SK-N-SH treated with all-trans-retinoic acid at 6 μM for 48 hours (cell line): ENCODE measurements at regions not wholly inside any gene's neighbourhood (a gene's known extent, or its start where the extent isn't known, plus 50 kb on each side); places are given as distances from the start of the nearest gene placed in this dataset.
A peak's percentile ranks its signal among the peaks of the same experiment; 100 is the strongest.

ENCODE experiments used
- ATAC-seq: fragments of 200-7000 bp; cut with Tn5 transposase; 3 replicates; pipeline ENCODE4 v1.9.1; 2020; ENCODE audit warnings: mild to moderate bottlenecking, moderate library complexity
- ARNTL ChIP-seq: fragments of 450-650 bp; formaldehyde crosslinking; IDR thresholded peaks from 2 replicates; pipeline ENCODE4 v1.5.0; 2020; ENCODE audit warnings: low read depth, mild to moderate bottlenecking, moderate library complexity, borderline replicate concordance
- BACH2 ChIP-seq: fragments of 250-450 bp; sonication (Bioruptor Pico); IDR thresholded peaks from 2 replicates; pipeline ENCODE4 v1.9.0; 2021; ENCODE audit warnings: mild to moderate bottlenecking, borderline replicate concordance
- CREB5 ChIP-seq: fragments of 250-450 bp; sonication (Bioruptor Pico); IDR thresholded peaks from 2 replicates; pipeline ENCODE4 v1.5.1; 2020; ENCODE audit warnings: low read depth, mild to moderate bottlenecking, moderate library complexity
- CSDC2 ChIP-seq: fragments of 250-450 bp; sonication (Bioruptor Pico); IDR thresholded peaks from 2 replicates; pipeline ENCODE4 v1.5.0; 2020; ENCODE audit warnings: mild to moderate bottlenecking, moderate library complexity
- CSRNP3 ChIP-seq: fragments of 250-450 bp; sonication (Bioruptor Pico); IDR thresholded peaks from 2 replicates; pipeline ENCODE4 v1.5.1; 2021; ENCODE audit warnings: mild to moderate bottlenecking, moderate library complexity
- GLIS3 ChIP-seq: fragments of 250-450 bp; sonication (Bioruptor Pico); IDR thresholded peaks from 2 replicates; pipeline ENCODE4 v1.5.0; 2020; ENCODE audit warnings: mild to moderate bottlenecking, moderate library complexity
- ISL1 ChIP-seq: fragments of 250-450 bp; sonication (Bioruptor Pico); IDR thresholded peaks from 2 replicates; pipeline ENCODE4 v2.1.2; 2022; ENCODE audit warnings: mild to moderate bottlenecking, moderate library complexity
- PATZ1 ChIP-seq: fragments of 250-450 bp; sonication (Bioruptor Pico); IDR thresholded peaks from 2 replicates; pipeline ENCODE4 v1.8.0; 2020; ENCODE audit warnings: mild to moderate bottlenecking, moderate library complexity, borderline replicate concordance
- PPARA ChIP-seq: fragments of 250-450 bp; sonication (Bioruptor Pico); IDR thresholded peaks from 2 replicates; pipeline ENCODE4 v1.5.0; 2020; ENCODE audit warnings: mild to moderate bottlenecking, borderline replicate concordance
- RARB ChIP-seq: fragments of 250-450 bp; sonication (Bioruptor Pico); IDR thresholded peaks from 2 replicates; pipeline ENCODE4 v1.8.0; 2021; ENCODE audit warnings: mild to moderate bottlenecking, moderate library complexity
- SNAI2 ChIP-seq: fragments of 250-450 bp; sonication (Bioruptor Pico); IDR thresholded peaks from 2 replicates; pipeline ENCODE4 v1.5.0; 2020; ENCODE audit warnings: mild to moderate bottlenecking, moderate library complexity
- TCF4 ChIP-seq: fragments of 250-450 bp; sonication (Bioruptor Pico); IDR thresholded peaks from 2 replicates; pipeline ENCODE4 v1.8.0; 2021; ENCODE audit warnings: mild to moderate bottlenecking, moderate library complexity, borderline replicate concordance
- TOX ChIP-seq: fragments of 250-450 bp; sonication (Bioruptor Pico); IDR thresholded peaks from 2 replicates; pipeline ENCODE4 v1.8.0; 2021; ENCODE audit warnings: mild to moderate bottlenecking, moderate library complexity, borderline replicate concordance
- TSHZ2 ChIP-seq: fragments of 250-450 bp; sonication (Bioruptor Pico); IDR thresholded peaks from 2 replicates; pipeline ENCODE4 v1.5.0; 2020; ENCODE audit warnings: mild to moderate bottlenecking, moderate library complexity
- ZC3H10 ChIP-seq: fragments of 250-450 bp; sonication (Bioruptor Pico); IDR thresholded peaks from 2 replicates; pipeline ENCODE4 v1.5.1; 2021; ENCODE audit warnings: mild to moderate bottlenecking, moderate library complexity
- ZFP3 ChIP-seq: fragments of 250-450 bp; sonication (Bioruptor Pico); IDR thresholded peaks from 2 replicates; pipeline ENCODE4 v1.5.0; 2020; ENCODE audit warnings: mild to moderate bottlenecking, moderate library complexity
- ZFP30 ChIP-seq: fragments of 450-650 bp; formaldehyde crosslinking; IDR thresholded peaks from 2 replicates; pipeline ENCODE4 v1.5.0; 2022; ENCODE audit warnings: mild to moderate bottlenecking, moderate library complexity
- ZNF565 ChIP-seq: fragments of 450-650 bp; formaldehyde crosslinking; conservative IDR thresholded peaks from 2 replicates; pipeline ENCODE4 v1.5.0; 2020; ENCODE audit warnings: low read depth, mild to moderate bottlenecking, moderate library complexity
- ZNF70 ChIP-seq: fragments of 450-650 bp; formaldehyde crosslinking; IDR thresholded peaks from 2 replicates; pipeline ENCODE4 v1.5.0; 2020; ENCODE audit warnings: mild to moderate bottlenecking, moderate library complexity
- ZNF8 ChIP-seq: fragments of 450-650 bp; formaldehyde crosslinking; IDR thresholded peaks from 2 replicates; pipeline ENCODE4 v1.5.0; 2020; ENCODE audit warnings: mild to moderate bottlenecking, moderate library complexity
- TF ChIP-seq, protein P1 (sequence below): fragments of 250-450 bp; sonication (Bioruptor Pico); IDR thresholded peaks from 2 replicates; pipeline ENCODE4 v1.8.0; 2021; ENCODE audit warnings: low read depth, mild to moderate bottlenecking, moderate library complexity, borderline replicate concordance

DNA sequence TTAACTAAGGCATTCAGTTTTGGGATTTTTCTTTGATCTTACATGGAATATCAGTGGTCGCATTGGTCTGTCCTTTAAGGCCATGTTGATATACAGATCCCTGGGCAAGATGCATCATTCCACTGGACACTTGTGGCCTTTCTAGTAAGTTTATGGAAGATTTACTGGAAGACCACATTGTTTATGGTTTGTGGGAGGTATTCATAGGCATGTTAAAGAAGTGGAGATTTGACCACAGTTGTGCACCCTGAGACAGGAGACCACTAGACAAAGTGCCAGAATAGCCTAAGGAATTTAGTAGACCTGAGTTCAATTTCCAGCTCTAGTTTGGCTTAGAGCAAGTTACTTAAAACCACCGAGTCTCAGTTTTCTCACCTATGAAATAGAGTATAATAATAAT lies 383.1 kb upstream of the PAPPA start:
- no peak for ATAC-seq
- TF ChIP-seq ARNTL (CRISPR knock-in tag): no peak
- TF ChIP-seq PATZ1 (CRISPR knock-in tag): no peak
- no peak for TF ChIP-seq ZFP3 (CRISPR knock-in tag)
- TF ChIP-seq ZFP30: no peak
- TF ChIP-seq GLIS3 (CRISPR knock-in tag): no peak
- no peak for TF ChIP-seq TOX (CRISPR knock-in tag)

DNA sequence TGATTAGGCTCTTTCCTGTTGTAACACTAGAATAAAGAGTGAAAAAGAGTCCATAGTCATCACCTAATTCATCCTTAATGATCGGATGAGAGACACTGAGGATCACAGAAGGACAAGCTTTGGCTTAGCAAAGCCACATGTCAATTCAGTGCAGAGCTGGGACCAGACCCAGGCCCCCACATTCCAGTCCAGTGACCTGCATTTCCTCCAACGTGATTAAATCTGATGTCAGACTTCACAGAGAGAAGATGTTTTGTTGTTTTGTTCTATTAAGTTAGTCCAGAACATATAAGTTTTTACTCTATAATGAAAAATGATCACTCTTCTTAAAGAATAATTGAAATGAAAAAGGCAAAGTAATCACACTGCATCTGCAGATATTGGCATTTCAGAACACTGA lies 377.9 kb upstream of the PAPPA start:
- ATAC-seq: peak; percentile 93
- TF ChIP-seq TOX (CRISPR knock-in tag): no peak
- no peak for TF ChIP-seq TSHZ2
- TF ChIP-seq TCF4 (CRISPR knock-in tag): peak; percentile 61; the same call in 1 of the 2 replicates
- TF ChIP-seq ISL1 (CRISPR knock-in tag): peak; percentile 72
- 0 out of 2 replicates have a peak, but pooled peaks have one; percentile 46 for TF ChIP-seq SNAI2 (CRISPR knock-in tag)
- TF ChIP-seq PATZ1 (CRISPR knock-in tag): 0 out of 2 replicates have a peak, but pooled peaks have one; percentile 23

- no peak for ATAC-seq
- TF ChIP-seq ZNF8 (CRISPR knock-in tag): no peak
- TF ChIP-seq RARB (CRISPR knock-in tag): no peak
- no peak for TF ChIP-seq CSRNP3 (CRISPR knock-in tag)
- TF ChIP-seq ISL1 (CRISPR knock-in tag): no peak
- no peak for TF ChIP-seq TCF4 (CRISPR knock-in tag)
- TF ChIP-seq GLIS3 (CRISPR knock-in tag): no peak
- no peak for TF ChIP-seq ZNF70 (CRISPR knock-in tag)
- TF ChIP-seq, protein P1, sequence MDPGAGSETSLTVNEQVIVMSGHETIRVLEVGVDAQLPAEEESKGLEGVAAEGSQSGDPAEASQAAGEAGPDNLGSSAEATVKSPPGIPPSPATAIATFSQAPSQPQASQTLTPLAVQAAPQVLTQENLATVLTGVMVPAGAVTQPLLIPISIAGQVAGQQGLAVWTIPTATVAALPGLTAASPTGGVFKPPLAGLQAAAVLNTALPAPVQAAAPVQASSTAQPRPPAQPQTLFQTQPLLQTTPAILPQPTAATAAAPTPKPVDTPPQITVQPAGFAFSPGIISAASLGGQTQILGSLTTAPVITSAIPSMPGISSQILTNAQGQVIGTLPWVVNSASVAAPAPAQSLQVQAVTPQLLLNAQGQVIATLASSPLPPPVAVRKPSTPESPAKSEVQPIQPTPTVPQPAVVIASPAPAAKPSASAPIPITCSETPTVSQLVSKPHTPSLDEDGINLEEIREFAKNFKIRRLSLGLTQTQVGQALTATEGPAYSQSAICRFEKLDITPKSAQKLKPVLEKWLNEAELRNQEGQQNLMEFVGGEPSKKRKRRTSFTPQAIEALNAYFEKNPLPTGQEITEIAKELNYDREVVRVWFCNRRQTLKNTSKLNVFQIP (CRISPR knock-in tag): no peak
- TF ChIP-seq ZC3H10 (CRISPR knock-in tag): no peak
- no peak for TF ChIP-seq BACH2
- TF ChIP-seq ZNF565: no peak
- TF ChIP-seq CREB5 (CRISPR knock-in tag): no peak
- no peak for TF ChIP-seq ZFP3 (CRISPR knock-in tag)
- no peak for TF ChIP-seq CSDC2
- no peak for TF ChIP-seq PPARA (CRISPR knock-in tag)
- TF ChIP-seq SNAI2 (CRISPR knock-in tag): no peak
Observed at GRCh38 chr9:115777610-115778009, 376.0 kb upstream of the PAPPA start.
